ENCODE measurements at regions not wholly inside any gene's neighbourhood (a gene's known extent, or its start where the extent isn't known, plus 50 kb on each side); places are given as distances from the start of the nearest gene placed in this dataset.

DNA sequence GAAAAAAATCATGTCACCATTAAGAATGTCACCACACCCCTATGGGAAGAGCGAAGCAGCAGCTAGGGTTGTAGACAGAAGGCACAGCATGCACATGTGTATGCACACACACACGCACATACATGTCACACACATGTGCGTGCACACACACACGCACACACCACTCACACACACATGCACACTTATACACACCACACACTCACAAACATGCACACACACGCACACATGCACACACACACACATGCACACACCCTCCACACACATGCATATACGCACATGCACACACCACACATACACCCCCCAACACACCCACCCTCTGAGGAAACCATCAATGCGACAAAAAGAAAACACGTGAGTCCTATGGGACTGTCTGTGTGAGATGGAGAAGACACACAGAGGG lies 205.4 kb downstream of the ENGASE start:
- no peaks in the 10 kb centered on the region for H3K9me3 ChIP-seq
- H3K27ac ChIP-seq, result no peak overlapping the region
- no peak for DNase-seq (ENCODE audit: low spot score)
- no peaks in the 10 kb centered on the region for H3K27me3 ChIP-seq
- no peaks in the 10 kb centered on the region for H3K4me1 ChIP-seq
- H3K4me3 ChIP-seq, result no peak overlapping the region
- H3K36me3 ChIP-seq, result no peaks in the 10 kb centered on the region
- TF ChIP-seq, protein P1, sequence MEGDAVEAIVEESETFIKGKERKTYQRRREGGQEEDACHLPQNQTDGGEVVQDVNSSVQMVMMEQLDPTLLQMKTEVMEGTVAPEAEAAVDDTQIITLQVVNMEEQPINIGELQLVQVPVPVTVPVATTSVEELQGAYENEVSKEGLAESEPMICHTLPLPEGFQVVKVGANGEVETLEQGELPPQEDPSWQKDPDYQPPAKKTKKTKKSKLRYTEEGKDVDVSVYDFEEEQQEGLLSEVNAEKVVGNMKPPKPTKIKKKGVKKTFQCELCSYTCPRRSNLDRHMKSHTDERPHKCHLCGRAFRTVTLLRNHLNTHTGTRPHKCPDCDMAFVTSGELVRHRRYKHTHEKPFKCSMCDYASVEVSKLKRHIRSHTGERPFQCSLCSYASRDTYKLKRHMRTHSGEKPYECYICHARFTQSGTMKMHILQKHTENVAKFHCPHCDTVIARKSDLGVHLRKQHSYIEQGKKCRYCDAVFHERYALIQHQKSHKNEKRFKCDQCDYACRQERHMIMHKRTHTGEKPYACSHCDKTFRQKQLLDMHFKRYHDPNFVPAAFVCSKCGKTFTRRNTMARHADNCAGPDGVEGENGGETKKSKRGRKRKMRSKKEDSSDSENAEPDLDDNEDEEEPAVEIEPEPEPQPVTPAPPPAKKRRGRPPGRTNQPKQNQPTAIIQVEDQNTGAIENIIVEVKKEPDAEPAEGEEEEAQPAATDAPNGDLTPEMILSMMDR (IDR thresholded peaks at IDR 0.05), result no peak

DNA sequence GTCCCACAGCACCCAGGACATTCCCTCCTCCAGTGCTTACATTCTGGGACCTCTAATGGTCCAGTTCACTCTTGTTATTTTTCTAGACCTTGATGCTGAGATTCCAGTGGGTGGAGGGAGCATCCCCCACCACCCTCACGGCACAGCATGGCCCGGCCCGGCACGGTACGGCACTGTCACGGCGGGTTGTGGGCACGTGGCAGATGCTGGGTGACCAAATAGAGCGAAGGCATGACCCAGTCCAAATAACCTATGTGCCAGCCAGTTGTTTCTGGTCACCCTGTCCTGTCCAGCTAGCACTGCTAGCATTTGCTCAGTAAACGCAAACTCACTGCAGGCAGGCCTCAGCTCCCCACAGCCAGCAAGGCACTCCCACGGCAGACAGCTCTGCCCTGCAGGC lies 204.7 kb downstream of the ENGASE start:
- Histone ChIP-seq H3K36me3 (no peaks in the 10 kb centered on the region), H3K4me3 (no peak overlapping the region), H3K27ac (no peak overlapping the region), H3K27me3 (no peaks in the 10 kb centered on the region), H3K9me3 (no peaks in the 10 kb centered on the region), H3K4me1 (no peaks in the 10 kb centered on the region)
- TF ChIP-seq, protein P1 (IDR thresholded peaks at IDR 0.05), result no peak
- DNase-seq (ENCODE audit: low spot score), result no peak

DNA sequence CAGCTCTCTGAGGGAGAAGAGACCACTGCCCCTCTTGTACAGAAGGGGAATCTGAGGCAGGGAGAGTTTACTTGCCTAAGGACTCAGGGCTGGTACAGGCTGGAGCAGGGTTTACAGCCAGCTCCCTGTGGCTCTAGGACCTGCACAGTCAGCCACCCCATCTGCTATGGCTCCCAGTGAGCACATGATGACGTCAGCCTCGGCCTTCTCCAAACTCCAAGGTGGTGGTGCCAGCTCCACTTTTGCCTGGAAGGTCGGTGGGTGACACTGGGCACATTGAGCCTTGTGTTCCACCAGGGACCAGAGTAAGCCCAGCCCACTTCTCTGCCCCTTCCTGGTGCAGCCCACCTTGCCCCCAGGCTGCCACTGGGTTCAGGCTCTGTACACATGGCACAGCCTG lies 202.2 kb downstream of the ENGASE start:
- DNase-seq (ENCODE audit: low spot score), result no peak
- TF ChIP-seq, protein P1 (IDR thresholded peaks at IDR 0.05), result no peak
- no peaks in the 10 kb centered on the region for H3K27me3 ChIP-seq
- H3K36me3 ChIP-seq, result no peaks in the 10 kb centered on the region
- H3K9me3 ChIP-seq, result no peaks in the 10 kb centered on the region
- no peak overlapping the region for H3K4me3 ChIP-seq
- no peaks in the 10 kb centered on the region for H3K4me1 ChIP-seq
- no peak overlapping the region for H3K27ac ChIP-seq

DNA sequence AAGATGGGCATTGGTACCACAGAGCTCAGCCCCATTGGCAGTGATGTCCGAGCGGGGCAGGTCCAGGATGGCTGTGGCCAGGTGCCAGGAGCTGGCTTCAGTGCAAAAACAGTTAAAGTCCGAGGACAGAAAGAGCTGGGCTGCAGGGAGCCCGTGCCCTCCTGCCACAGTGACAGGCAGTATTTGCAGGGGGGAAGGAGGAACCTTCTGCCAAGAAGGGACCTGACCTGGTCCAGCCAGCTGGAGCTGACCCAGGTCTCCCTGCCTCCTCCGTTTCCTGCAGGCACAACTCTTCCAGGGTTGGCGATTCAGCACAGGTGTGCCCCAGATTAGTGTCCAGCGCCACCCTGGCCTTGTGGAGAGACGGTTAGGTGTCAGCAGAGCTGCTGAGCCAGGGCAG lies 199.0 kb downstream of the ENGASE start:
- Histone ChIP-seq H3K4me1 (no peaks in the 10 kb centered on the region), H3K4me3 (no peak overlapping the region), H3K9me3 (no peaks in the 10 kb centered on the region), H3K27ac (no peak overlapping the region), H3K36me3 (no peaks in the 10 kb centered on the region), H3K27me3 (no peaks in the 10 kb centered on the region)
- TF ChIP-seq, protein P1 (IDR thresholded peaks at IDR 0.05), result no peak
- DNase-seq (ENCODE audit: low spot score), result no peak

DNA sequence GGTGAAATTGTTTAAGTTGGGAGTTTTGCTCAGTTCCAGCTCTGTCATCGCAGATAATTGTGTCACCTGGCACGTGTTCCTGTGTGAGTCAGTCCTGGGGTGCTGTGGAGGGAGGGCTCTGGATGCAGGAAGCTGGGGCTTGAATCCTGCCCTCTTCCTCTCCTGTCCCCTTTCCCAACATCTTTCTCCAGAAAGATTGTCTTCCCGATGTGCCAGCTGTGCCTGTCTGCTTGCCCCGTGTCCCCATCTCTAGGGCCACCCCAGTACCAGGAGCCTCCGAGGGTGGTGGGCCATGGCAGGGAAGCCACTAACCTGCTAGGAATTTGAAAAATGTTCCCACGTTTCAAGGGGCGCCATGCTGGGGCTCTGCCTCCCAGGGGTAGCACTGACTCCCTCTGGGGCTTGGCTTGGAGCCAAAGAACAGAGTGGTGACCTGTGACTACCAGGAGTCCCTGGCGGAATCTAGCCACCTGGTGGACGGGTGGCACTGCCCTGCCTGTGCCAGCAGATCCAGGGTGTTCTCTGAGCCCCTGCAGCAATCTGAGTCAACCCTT lies 198.1 kb downstream of the ENGASE start:
- Histone ChIP-seq H3K27ac (no peak overlapping the region), H3K4me1 (no peaks in the 10 kb centered on the region), H3K36me3 (no peaks in the 10 kb centered on the region), H3K27me3 (no peaks in the 10 kb centered on the region), H3K9me3 (no peaks in the 10 kb centered on the region), H3K4me3 (no peak overlapping the region)
- no peak for DNase-seq (ENCODE audit: low spot score)
- TF ChIP-seq, protein P1 (IDR thresholded peaks at IDR 0.05), result no peak

DNA sequence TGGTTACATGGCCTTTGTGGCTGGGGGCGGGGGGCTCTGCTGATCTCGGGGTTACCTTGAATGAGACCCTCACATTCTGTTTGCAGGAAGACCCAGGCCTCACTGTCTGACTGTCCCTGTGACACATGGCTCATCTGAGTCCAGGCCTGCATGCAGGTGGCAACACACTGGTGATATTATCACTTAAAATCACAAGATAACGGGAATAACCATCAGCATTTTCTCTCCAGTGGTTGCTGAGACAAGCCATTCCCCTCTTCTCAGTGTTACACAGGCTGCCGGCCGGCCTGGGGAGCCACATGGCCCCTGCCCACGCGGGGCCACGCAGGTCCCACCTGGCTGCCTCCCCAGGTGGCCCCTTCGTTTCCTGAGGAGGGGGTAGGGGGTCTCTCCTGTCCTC lies 197.6 kb downstream of the ENGASE start:
- TF ChIP-seq, protein P1 (IDR thresholded peaks at IDR 0.05), result no peak
- Histone ChIP-seq H3K36me3 (no peaks in the 10 kb centered on the region), H3K9me3 (no peaks in the 10 kb centered on the region), H3K27me3 (no peaks in the 10 kb centered on the region), H3K4me1 (no peaks in the 10 kb centered on the region), H3K4me3 (no peak overlapping the region), H3K27ac (no peak overlapping the region)
- DNase-seq (ENCODE audit: low spot score), result no peak
